ENCODE measurements at regions not wholly inside any gene's neighbourhood (a gene's known extent, or its start where the extent isn't known, plus 50 kb on each side); places are given as distances from the start of the nearest gene placed in this dataset.
"Not testable (repeated sequence)": the region's sequence is repeated elsewhere in the genome, so short reads cannot be mapped to it uniquely, and the experiment has no call there.

GRCh38 chr2:160584972-160585494, 91.4 kb upstream of the RBMS1 start:
- H3K27ac ChIP-seq (ENCODE audit: low read length) = no peak overlapping the region
- H3K9me3 ChIP-seq (ENCODE audit: control insufficient read depth in 1 of 2, low read length in 2 of 2) = no peaks in the 10 kb centered on the region
- peaks cover 10 to 30% of the 10 kb centered on the region in 2 donors for H3K4me1 ChIP-seq (ENCODE audit: control insufficient read depth in 1 of 2, insufficient read depth in 2 of 2, low read length in 2 of 2)
- H3K4me3 ChIP-seq (ENCODE audit: low read depth in 1 of 2, low read length in 2 of 2) = no peak overlapping the region
- no peaks in the 10 kb centered on the region for H3K36me3 ChIP-seq (ENCODE audit: control insufficient read depth in 1 of 2, insufficient read depth in 2 of 2, low read length in 2 of 2)
- H3K27me3 ChIP-seq (ENCODE audit: low read depth, low read length) = no peaks in the 10 kb centered on the region

- peaks cover 0 to 3% of the 10 kb centered on the region in 2 donors for H3K9me3 ChIP-seq (ENCODE audit: control insufficient read depth in 1 of 2, low read length in 2 of 2)
- H3K36me3 ChIP-seq (ENCODE audit: control insufficient read depth in 1 of 2, insufficient read depth in 2 of 2, low read length in 2 of 2) = no peaks in the 10 kb centered on the region
- no peaks in the 10 kb centered on the region for H3K4me1 ChIP-seq (ENCODE audit: control insufficient read depth in 1 of 2, insufficient read depth in 2 of 2, low read length in 2 of 2)
- H3K27me3 ChIP-seq (ENCODE audit: low read depth, low read length) = no peaks in the 10 kb centered on the region
- H3K4me3 ChIP-seq (ENCODE audit: low read depth in 1 of 2, low read length in 2 of 2) = no peak overlapping the region
- no peak overlapping the region for H3K27ac ChIP-seq (ENCODE audit: low read length)
Measured at GRCh38 chr2:160590664-160591063, 97.1 kb upstream of the RBMS1 start.

- Histone ChIP-seq H3K4me1 (ENCODE audit: control insufficient read depth in 1 of 2, insufficient read depth in 2 of 2, low read length in 2 of 2) (no peaks in the 10 kb centered on the region), H3K27me3 (ENCODE audit: low read depth, low read length) (no peaks in the 10 kb centered on the region)
Measured at GRCh38 chr2:160592401-160592800, 98.8 kb upstream of the RBMS1 start.

GRCh38 chr2:160592993-160593392, 99.4 kb upstream of the RBMS1 start:
- no peaks in the 10 kb centered on the region for H3K36me3 ChIP-seq (ENCODE audit: control insufficient read depth in 1 of 2, insufficient read depth in 2 of 2, low read length in 2 of 2)
- no peaks in the 10 kb centered on the region for H3K4me1 ChIP-seq (ENCODE audit: control insufficient read depth in 1 of 2, insufficient read depth in 2 of 2, low read length in 2 of 2)
- no peak overlapping the region for H3K27ac ChIP-seq (ENCODE audit: low read length)
- H3K9me3 ChIP-seq (ENCODE audit: control insufficient read depth in 1 of 2, low read length in 2 of 2) = peaks cover 0 to 3% of the 10 kb centered on the region in 2 donors
- H3K4me3 ChIP-seq (ENCODE audit: low read depth in 1 of 2, low read length in 2 of 2) = no peak overlapping the region
- no peaks in the 10 kb centered on the region for H3K27me3 ChIP-seq (ENCODE audit: low read depth, low read length)

More at GRCh38 chr2:160592401-160592800, 98.8 kb upstream of the RBMS1 start:
- peaks cover 0 to 3% of the 10 kb centered on the region in 2 donors for H3K9me3 ChIP-seq (ENCODE audit: control insufficient read depth in 1 of 2, low read length in 2 of 2)
- no peak overlapping the region for H3K27ac ChIP-seq (ENCODE audit: low read length)
- no peaks in the 10 kb centered on the region for H3K36me3 ChIP-seq (ENCODE audit: control insufficient read depth in 1 of 2, insufficient read depth in 2 of 2, low read length in 2 of 2)
- no peak overlapping the region for H3K4me3 ChIP-seq (ENCODE audit: low read depth in 1 of 2, low read length in 2 of 2)

- Histone ChIP-seq H3K9me3 (ENCODE audit: control insufficient read depth in 1 of 2, low read length in 2 of 2) (peaks cover 0 to 3% of the 10 kb centered on the region in 2 donors), H3K36me3 (ENCODE audit: control insufficient read depth in 1 of 2, insufficient read depth in 2 of 2, low read length in 2 of 2) (no peaks in the 10 kb centered on the region), H3K4me3 (ENCODE audit: low read depth in 1 of 2, low read length in 2 of 2) (no peak overlapping the region)
Measured at GRCh38 chr2:160596441-160596840, 102.8 kb upstream of the RBMS1 start.

GRCh38 chr2:160600437-160600836, 106.8 kb upstream of the RBMS1 start:
- H3K4me1 ChIP-seq (ENCODE audit: control insufficient read depth in 1 of 2, insufficient read depth in 2 of 2, low read length in 2 of 2); H3K9me3 ChIP-seq (ENCODE audit: control insufficient read depth in 1 of 2, low read length in 2 of 2); H3K27me3 ChIP-seq (ENCODE audit: low read depth, low read length); H3K4me3 ChIP-seq (ENCODE audit: low read depth in 1 of 2, low read length in 2 of 2); H3K36me3 ChIP-seq (ENCODE audit: control insufficient read depth in 1 of 2, insufficient read depth in 2 of 2, low read length in 2 of 2); H3K27ac ChIP-seq (ENCODE audit: low read length): not testable (repeated sequence)

More at GRCh38 chr2:160596441-160596840, 102.8 kb upstream of the RBMS1 start:
- Histone ChIP-seq H3K4me1 (ENCODE audit: control insufficient read depth in 1 of 2, insufficient read depth in 2 of 2, low read length in 2 of 2) (no peaks in the 10 kb centered on the region), H3K27me3 (ENCODE audit: low read depth, low read length) (no peaks in the 10 kb centered on the region), H3K27ac (ENCODE audit: low read length) (no peak overlapping the region)

- no peak overlapping the region for H3K27ac ChIP-seq (ENCODE audit: low read length)
- H3K4me1 ChIP-seq (ENCODE audit: control insufficient read depth in 1 of 2, insufficient read depth in 2 of 2, low read length in 2 of 2) = peaks cover 0 to 3% of the 10 kb centered on the region in 2 donors
- H3K4me3 ChIP-seq (ENCODE audit: low read depth in 1 of 2, low read length in 2 of 2) = no peak overlapping the region
- no peaks in the 10 kb centered on the region for H3K9me3 ChIP-seq (ENCODE audit: control insufficient read depth in 1 of 2, low read length in 2 of 2)
- no peaks in the 10 kb centered on the region for H3K27me3 ChIP-seq (ENCODE audit: low read depth, low read length)
- no peaks in the 10 kb centered on the region for H3K36me3 ChIP-seq (ENCODE audit: control insufficient read depth in 1 of 2, insufficient read depth in 2 of 2, low read length in 2 of 2)
Measured at GRCh38 chr2:160602073-160602472, 108.5 kb upstream of the RBMS1 start.

- no peaks in the 10 kb centered on the region for H3K27me3 ChIP-seq (ENCODE audit: low read depth, low read length)
- H3K4me1 ChIP-seq (ENCODE audit: control insufficient read depth in 1 of 2, insufficient read depth in 2 of 2, low read length in 2 of 2) = peaks cover 0 to 3% of the 10 kb centered on the region in 2 donors
- no peaks in the 10 kb centered on the region for H3K9me3 ChIP-seq (ENCODE audit: control insufficient read depth in 1 of 2, low read length in 2 of 2)
- H3K36me3 ChIP-seq (ENCODE audit: control insufficient read depth in 1 of 2, insufficient read depth in 2 of 2, low read length in 2 of 2) = no peaks in the 10 kb centered on the region
- H3K27ac ChIP-seq (ENCODE audit: low read length) = no peak overlapping the region
- no peak overlapping the region for H3K4me3 ChIP-seq (ENCODE audit: low read depth in 1 of 2, low read length in 2 of 2)
Measured at GRCh38 chr2:160603771-160604510, 110.3 kb upstream of the RBMS1 start.

- Histone ChIP-seq H3K27me3 (ENCODE audit: low read depth, low read length) (no peaks in the 10 kb centered on the region), H3K9me3 (ENCODE audit: control insufficient read depth in 1 of 2, low read length in 2 of 2) (no peaks in the 10 kb centered on the region), H3K36me3 (ENCODE audit: control insufficient read depth in 1 of 2, insufficient read depth in 2 of 2, low read length in 2 of 2) (no peaks in the 10 kb centered on the region), H3K4me1 (ENCODE audit: control insufficient read depth in 1 of 2, insufficient read depth in 2 of 2, low read length in 2 of 2) (peaks cover 0 to 3% of the 10 kb centered on the region in 2 donors), H3K4me3 (ENCODE audit: low read depth in 1 of 2, low read length in 2 of 2) (no peak overlapping the region), H3K27ac (ENCODE audit: low read length) (no peak overlapping the region)
Measured at GRCh38 chr2:160606341-160606740, 112.7 kb upstream of the RBMS1 start.

- H3K27ac ChIP-seq (ENCODE audit: low read length) = no peak overlapping the region
- no peaks in the 10 kb centered on the region for H3K27me3 ChIP-seq (ENCODE audit: low read depth, low read length)
- no peak overlapping the region for H3K4me3 ChIP-seq (ENCODE audit: low read depth in 1 of 2, low read length in 2 of 2)
- peaks cover 0 to 1% of the 10 kb centered on the region in 2 donors for H3K4me1 ChIP-seq (ENCODE audit: control insufficient read depth in 1 of 2, insufficient read depth in 2 of 2, low read length in 2 of 2)
- no peaks in the 10 kb centered on the region for H3K36me3 ChIP-seq (ENCODE audit: control insufficient read depth in 1 of 2, insufficient read depth in 2 of 2, low read length in 2 of 2)
- no peaks in the 10 kb centered on the region for H3K9me3 ChIP-seq (ENCODE audit: control insufficient read depth in 1 of 2, low read length in 2 of 2)
Measured at GRCh38 chr2:160608599-160608998, 115.0 kb upstream of the RBMS1 start.

GRCh38 chr2:160609346-160609745, 115.7 kb upstream of the RBMS1 start:
- H3K36me3 ChIP-seq (ENCODE audit: control insufficient read depth in 1 of 2, insufficient read depth in 2 of 2, low read length in 2 of 2) = no peaks in the 10 kb centered on the region
- no peaks in the 10 kb centered on the region for H3K4me1 ChIP-seq (ENCODE audit: control insufficient read depth in 1 of 2, insufficient read depth in 2 of 2, low read length in 2 of 2)
- no peak overlapping the region for H3K27ac ChIP-seq (ENCODE audit: low read length)
- H3K9me3 ChIP-seq (ENCODE audit: control insufficient read depth in 1 of 2, low read length in 2 of 2) = no peaks in the 10 kb centered on the region
- no peaks in the 10 kb centered on the region for H3K27me3 ChIP-seq (ENCODE audit: low read depth, low read length)
- no peak overlapping the region for H3K4me3 ChIP-seq (ENCODE audit: low read depth in 1 of 2, low read length in 2 of 2)

GRCh38 chr2:160610041-160610440, 116.4 kb upstream of the RBMS1 start:
- Histone ChIP-seq H3K27ac (ENCODE audit: low read length) (no peak overlapping the region), H3K4me3 (ENCODE audit: low read depth in 1 of 2, low read length in 2 of 2) (no peak overlapping the region), H3K4me1 (ENCODE audit: control insufficient read depth in 1 of 2, insufficient read depth in 2 of 2, low read length in 2 of 2) (no peaks in the 10 kb centered on the region), H3K27me3 (ENCODE audit: low read depth, low read length) (no peaks in the 10 kb centered on the region), H3K9me3 (ENCODE audit: control insufficient read depth in 1 of 2, low read length in 2 of 2) (no peaks in the 10 kb centered on the region), H3K36me3 (ENCODE audit: control insufficient read depth in 1 of 2, insufficient read depth in 2 of 2, low read length in 2 of 2) (no peaks in the 10 kb centered on the region)

Data from muscle layer of duodenum (tissue), 2 donors.